ENCODE measurements at regions not wholly inside any gene's neighbourhood (a gene's known extent, or its start where the extent isn't known, plus 50 kb on each side); places are given as distances from the start of the nearest gene placed in this dataset.

DNA sequence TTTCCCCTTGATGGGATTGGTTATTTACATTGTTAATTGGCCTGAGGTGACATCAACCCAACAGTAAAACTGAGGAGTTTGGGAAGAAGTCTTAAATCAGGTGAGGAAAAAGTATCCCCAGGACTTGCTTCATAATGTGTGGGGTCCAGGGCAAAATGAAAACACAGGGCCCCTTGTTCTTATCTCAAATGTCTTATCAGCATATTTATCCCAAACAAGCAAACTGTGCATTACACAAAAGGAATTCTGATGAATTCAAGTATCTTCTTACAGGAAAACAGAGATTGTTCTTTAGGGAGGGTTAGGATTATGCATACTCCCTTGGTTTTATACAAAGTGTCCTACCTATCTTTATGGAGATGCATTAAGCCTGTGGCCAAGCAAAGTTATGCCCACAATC is 178.4 kb downstream of the SPTSSA start:
- TF ChIP-seq FOXK1 (CRISPR knock-in tag; IDR thresholded peaks at IDR 0.05) (no peak), ZBTB21 (CRISPR knock-in tag; IDR thresholded peaks at IDR 0.05; ENCODE audit: borderline replicate concordance) (no peak), JUN (CRISPR knock-in tag; IDR thresholded peaks at IDR 0.05) (no peak), CREB1 (CRISPR knock-in tag; IDR thresholded peaks at IDR 0.05) (no peak), NR2C2 (CRISPR knock-in tag; IDR thresholded peaks at IDR 0.05) (no peak), ESRRA (CRISPR knock-in tag; IDR thresholded peaks at IDR 0.05; ENCODE audit: borderline replicate concordance) (no peak)
- TF ChIP-seq, protein P1, sequence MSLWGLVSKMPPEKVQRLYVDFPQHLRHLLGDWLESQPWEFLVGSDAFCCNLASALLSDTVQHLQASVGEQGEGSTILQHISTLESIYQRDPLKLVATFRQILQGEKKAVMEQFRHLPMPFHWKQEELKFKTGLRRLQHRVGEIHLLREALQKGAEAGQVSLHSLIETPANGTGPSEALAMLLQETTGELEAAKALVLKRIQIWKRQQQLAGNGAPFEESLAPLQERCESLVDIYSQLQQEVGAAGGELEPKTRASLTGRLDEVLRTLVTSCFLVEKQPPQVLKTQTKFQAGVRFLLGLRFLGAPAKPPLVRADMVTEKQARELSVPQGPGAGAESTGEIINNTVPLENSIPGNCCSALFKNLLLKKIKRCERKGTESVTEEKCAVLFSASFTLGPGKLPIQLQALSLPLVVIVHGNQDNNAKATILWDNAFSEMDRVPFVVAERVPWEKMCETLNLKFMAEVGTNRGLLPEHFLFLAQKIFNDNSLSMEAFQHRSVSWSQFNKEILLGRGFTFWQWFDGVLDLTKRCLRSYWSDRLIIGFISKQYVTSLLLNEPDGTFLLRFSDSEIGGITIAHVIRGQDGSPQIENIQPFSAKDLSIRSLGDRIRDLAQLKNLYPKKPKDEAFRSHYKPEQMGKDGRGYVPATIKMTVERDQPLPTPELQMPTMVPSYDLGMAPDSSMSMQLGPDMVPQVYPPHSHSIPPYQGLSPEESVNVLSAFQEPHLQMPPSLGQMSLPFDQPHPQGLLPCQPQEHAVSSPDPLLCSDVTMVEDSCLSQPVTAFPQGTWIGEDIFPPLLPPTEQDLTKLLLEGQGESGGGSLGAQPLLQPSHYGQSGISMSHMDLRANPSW (CRISPR knock-in tag; conservative IDR thresholded peaks at IDR 0.05; ENCODE audit: low read depth) = no peak
- TF ChIP-seq, protein P2, sequence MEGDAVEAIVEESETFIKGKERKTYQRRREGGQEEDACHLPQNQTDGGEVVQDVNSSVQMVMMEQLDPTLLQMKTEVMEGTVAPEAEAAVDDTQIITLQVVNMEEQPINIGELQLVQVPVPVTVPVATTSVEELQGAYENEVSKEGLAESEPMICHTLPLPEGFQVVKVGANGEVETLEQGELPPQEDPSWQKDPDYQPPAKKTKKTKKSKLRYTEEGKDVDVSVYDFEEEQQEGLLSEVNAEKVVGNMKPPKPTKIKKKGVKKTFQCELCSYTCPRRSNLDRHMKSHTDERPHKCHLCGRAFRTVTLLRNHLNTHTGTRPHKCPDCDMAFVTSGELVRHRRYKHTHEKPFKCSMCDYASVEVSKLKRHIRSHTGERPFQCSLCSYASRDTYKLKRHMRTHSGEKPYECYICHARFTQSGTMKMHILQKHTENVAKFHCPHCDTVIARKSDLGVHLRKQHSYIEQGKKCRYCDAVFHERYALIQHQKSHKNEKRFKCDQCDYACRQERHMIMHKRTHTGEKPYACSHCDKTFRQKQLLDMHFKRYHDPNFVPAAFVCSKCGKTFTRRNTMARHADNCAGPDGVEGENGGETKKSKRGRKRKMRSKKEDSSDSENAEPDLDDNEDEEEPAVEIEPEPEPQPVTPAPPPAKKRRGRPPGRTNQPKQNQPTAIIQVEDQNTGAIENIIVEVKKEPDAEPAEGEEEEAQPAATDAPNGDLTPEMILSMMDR (IDR thresholded peaks at IDR 0.05) = no peak
- TF ChIP-seq, protein P3, sequence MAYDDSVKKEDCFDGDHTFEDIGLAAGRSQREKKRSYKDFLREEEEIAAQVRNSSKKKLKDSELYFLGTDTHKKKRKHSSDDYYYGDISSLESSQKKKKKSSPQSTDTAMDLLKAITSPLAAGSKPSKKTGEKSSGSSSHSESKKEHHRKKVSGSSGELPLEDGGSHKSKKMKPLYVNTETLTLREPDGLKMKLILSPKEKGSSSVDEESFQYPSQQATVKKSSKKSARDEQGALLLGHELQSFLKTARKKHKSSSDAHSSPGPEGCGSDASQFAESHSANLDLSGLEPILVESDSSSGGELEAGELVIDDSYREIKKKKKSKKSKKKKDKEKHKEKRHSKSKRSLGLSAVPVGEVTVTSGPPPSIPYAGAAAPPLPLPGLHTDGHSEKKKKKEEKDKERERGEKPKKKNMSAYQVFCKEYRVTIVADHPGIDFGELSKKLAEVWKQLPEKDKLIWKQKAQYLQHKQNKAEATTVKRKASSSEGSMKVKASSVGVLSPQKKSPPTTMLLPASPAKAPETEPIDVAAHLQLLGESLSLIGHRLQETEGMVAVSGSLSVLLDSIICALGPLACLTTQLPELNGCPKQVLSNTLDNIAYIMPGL (CRISPR knock-in tag; IDR thresholded peaks at IDR 0.05) = no peak
- TF ChIP-seq, protein P4, sequence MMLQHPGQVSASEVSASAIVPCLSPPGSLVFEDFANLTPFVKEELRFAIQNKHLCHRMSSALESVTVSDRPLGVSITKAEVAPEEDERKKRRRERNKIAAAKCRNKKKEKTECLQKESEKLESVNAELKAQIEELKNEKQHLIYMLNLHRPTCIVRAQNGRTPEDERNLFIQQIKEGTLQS (CRISPR knock-in tag; conservative IDR thresholded peaks at IDR 0.05) = no peak
- TF ChIP-seq, protein P5, sequence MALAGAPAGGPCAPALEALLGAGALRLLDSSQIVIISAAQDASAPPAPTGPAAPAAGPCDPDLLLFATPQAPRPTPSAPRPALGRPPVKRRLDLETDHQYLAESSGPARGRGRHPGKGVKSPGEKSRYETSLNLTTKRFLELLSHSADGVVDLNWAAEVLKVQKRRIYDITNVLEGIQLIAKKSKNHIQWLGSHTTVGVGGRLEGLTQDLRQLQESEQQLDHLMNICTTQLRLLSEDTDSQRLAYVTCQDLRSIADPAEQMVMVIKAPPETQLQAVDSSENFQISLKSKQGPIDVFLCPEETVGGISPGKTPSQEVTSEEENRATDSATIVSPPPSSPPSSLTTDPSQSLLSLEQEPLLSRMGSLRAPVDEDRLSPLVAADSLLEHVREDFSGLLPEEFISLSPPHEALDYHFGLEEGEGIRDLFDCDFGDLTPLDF (CRISPR knock-in tag; IDR thresholded peaks at IDR 0.05) = no peak
- TF ChIP-seq, protein P6, sequence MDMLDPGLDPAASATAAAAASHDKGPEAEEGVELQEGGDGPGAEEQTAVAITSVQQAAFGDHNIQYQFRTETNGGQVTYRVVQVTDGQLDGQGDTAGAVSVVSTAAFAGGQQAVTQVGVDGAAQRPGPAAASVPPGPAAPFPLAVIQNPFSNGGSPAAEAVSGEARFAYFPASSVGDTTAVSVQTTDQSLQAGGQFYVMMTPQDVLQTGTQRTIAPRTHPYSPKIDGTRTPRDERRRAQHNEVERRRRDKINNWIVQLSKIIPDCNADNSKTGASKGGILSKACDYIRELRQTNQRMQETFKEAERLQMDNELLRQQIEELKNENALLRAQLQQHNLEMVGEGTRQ (CRISPR knock-in tag; IDR thresholded peaks at IDR 0.05) = no peak
- TF ChIP-seq, protein P7, sequence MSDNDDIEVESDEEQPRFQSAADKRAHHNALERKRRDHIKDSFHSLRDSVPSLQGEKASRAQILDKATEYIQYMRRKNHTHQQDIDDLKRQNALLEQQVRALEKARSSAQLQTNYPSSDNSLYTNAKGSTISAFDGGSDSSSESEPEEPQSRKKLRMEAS (CRISPR knock-in tag; IDR thresholded peaks at IDR 0.05) = no peak
